ENCODE measurements at regions not wholly inside any gene's neighbourhood (a gene's known extent, or its start where the extent isn't known, plus 50 kb on each side); places are given as distances from the start of the nearest gene placed in this dataset.

GRCh38 chr2:2681085-2681484 is 350.0 kb upstream of the MYT1L start:
- TF ChIP-seq CTCF (IDR thresholded peaks at IDR 0.05): no peak
- no peak for TF ChIP-seq EP300 (IDR thresholded peaks at IDR 0.05)
